ENCODE measurements at regions not wholly inside any gene's neighbourhood (a gene's known extent, or its start where the extent isn't known, plus 50 kb on each side); places are given as distances from the start of the nearest gene placed in this dataset.

- Histone ChIP-seq H3K4me1 (peaks cover 5 to 34% (median 15%) of the 10 kb centered on the region in 10 experiments), H3K9ac (no peak overlapping the region), H3K36me3 (peaks cover 0 to 92% (median 40%) of the 10 kb centered on the region in 11 experiments; a peak in 14 of 22 replicates), H3K27me3 (0 out of 22 replicates have a peak, but pooled peaks cover 0 to 5% (median 0%) of the 10 kb centered on the region in 11 experiments), H4K20me1 (peaks cover 0 to 99% (median 0%) of the 10 kb centered on the region in 11 experiments; a peak in 5 of 22 replicates), H3K4me3 (no peak overlapping the region), H3K4me2 (no peak overlapping the region), H3K27ac (no peak overlapping the region), H3K9me3 (replicated peaks in 1 of 11) (peaks cover 0 to 5% (median 0%) of the 10 kb centered on the region in 11 experiments; a peak in 3 of 22 replicates)
- TF ChIP-seq Cebpa-rat (IDR thresholded peaks at IDR 0.05) = no peak
Observed at GRCh38 chr5:124692950-124693349, 53.5 kb downstream of the ZNF608 start.

GRCh38 chr5:124692324-124692723 is 54.1 kb downstream of the ZNF608 start:
- H4K20me1 ChIP-seq = peaks cover 0 to 99% (median 0%) of the 10 kb centered on the region in 11 experiments; a peak in 5 of 22 replicates
- H3K4me3 ChIP-seq = no peak overlapping the region
- H3K4me2 ChIP-seq = no peak overlapping the region
- H3K27ac ChIP-seq = no peak overlapping the region
- peaks cover 0 to 5% (median 0%) of the 10 kb centered on the region in 11 experiments; a peak in 3 of 22 replicates for H3K9me3 ChIP-seq (replicated peaks in 1 of 11)
- peaks cover 0 to 92% (median 34%) of the 10 kb centered on the region in 11 experiments; a peak in 14 of 22 replicates for H3K36me3 ChIP-seq
- no peaks in the 10 kb centered on the region for H3K27me3 ChIP-seq
- H3K9ac ChIP-seq = no peak overlapping the region
- peaks cover 11 to 40% (median 21%) of the 10 kb centered on the region in 10 experiments for H3K4me1 ChIP-seq
- no peak for TF ChIP-seq Cebpa-rat (IDR thresholded peaks at IDR 0.05)

GRCh38 chr5:124689653-124690052 is 56.8 kb downstream of the ZNF608 start:
- Histone ChIP-seq H3K27ac (no peak overlapping the region), H3K9ac (no peak overlapping the region), H3K36me3 (peaks cover 0 to 92% (median 21%) of the 10 kb centered on the region in 11 experiments; a peak in 13 of 22 replicates), H4K20me1 (peaks cover 0 to 99% (median 0%) of the 10 kb centered on the region in 11 experiments; a peak in 5 of 22 replicates), H3K9me3 (replicated peaks in 1 of 11) (no peaks in the 10 kb centered on the region; a peak in 1 of 22 replicates), H3K4me2 (peak overlapping the region in 4 of 11 experiments; percentile 7 to 32 (median 20); a peak in 3 of 22 replicates), H3K27me3 (no peaks in the 10 kb centered on the region), H3K4me3 (no peak overlapping the region), H3K4me1 (peaks cover 20 to 66% (median 44%) of the 10 kb centered on the region in 10 experiments)
- no peak for TF ChIP-seq Cebpa-rat (IDR thresholded peaks at IDR 0.05)

GRCh38 chr5:124686239-124687004 is 60.0 kb downstream of the ZNF608 start:
- H4K20me1 ChIP-seq = peaks cover 0 to 100% (median 0%) of the 10 kb centered on the region in 11 experiments; a peak in 5 of 22 replicates
- peaks cover 20 to 79% (median 44%) of the 10 kb centered on the region in 10 experiments for H3K4me1 ChIP-seq
- TF ChIP-seq Cebpa-rat (IDR thresholded peaks at IDR 0.05) = no peak
- peak overlapping the region; percentile 15 to 64 (median 40); a peak in 20 of 22 replicates for H3K4me2 ChIP-seq
- peaks cover 0 to 4% (median 0%) of the 10 kb centered on the region in 11 experiments; a peak in 1 of 22 replicates for H3K9me3 ChIP-seq (replicated peaks in 1 of 11)
- H3K27ac ChIP-seq = peak overlapping the region in 1 of 11 experiments; percentile 33; a peak in 2 of 22 replicates
- no peaks in the 10 kb centered on the region for H3K27me3 ChIP-seq
- H3K4me3 ChIP-seq = no peak overlapping the region
- no peak overlapping the region for H3K9ac ChIP-seq
- peaks cover 0 to 97% (median 41%) of the 10 kb centered on the region in 11 experiments; a peak in 14 of 22 replicates for H3K36me3 ChIP-seq

GRCh38 chr5:124685404-124685930 is 61.0 kb downstream of the ZNF608 start:
- no peak for TF ChIP-seq Cebpa-rat (IDR thresholded peaks at IDR 0.05)
- H3K4me3 ChIP-seq = no peak overlapping the region
- peaks cover 0 to 4% (median 0%) of the 10 kb centered on the region in 11 experiments; a peak in 1 of 22 replicates for H3K9me3 ChIP-seq (replicated peaks in 1 of 11)
- H3K4me2 ChIP-seq = peak overlapping the region in 8 of 11 experiments; percentile 15 to 64 (median 41); a peak in 13 of 22 replicates
- 0 out of 22 replicates have a peak overlapping the region, but pooled peaks of 1 of the 11 experiments have one; percentile 33 for H3K27ac ChIP-seq
- peaks cover 20 to 79% (median 44%) of the 10 kb centered on the region in 10 experiments for H3K4me1 ChIP-seq
- no peak overlapping the region for H3K9ac ChIP-seq
- peaks cover 0 to 100% (median 0%) of the 10 kb centered on the region in 11 experiments; a peak in 5 of 22 replicates for H4K20me1 ChIP-seq
- peaks cover 0 to 97% (median 34%) of the 10 kb centered on the region in 11 experiments; a peak in 14 of 22 replicates for H3K36me3 ChIP-seq
- no peaks in the 10 kb centered on the region for H3K27me3 ChIP-seq

- peaks cover 0 to 97% (median 34%) of the 10 kb centered on the region in 11 experiments; a peak in 14 of 22 replicates for H3K36me3 ChIP-seq
- no peak overlapping the region for H3K27ac ChIP-seq
- peaks cover 20 to 79% (median 48%) of the 10 kb centered on the region in 10 experiments for H3K4me1 ChIP-seq
- H3K9me3 ChIP-seq (replicated peaks in 1 of 11) = peaks cover 0 to 4% (median 0%) of the 10 kb centered on the region in 11 experiments; a peak in 1 of 22 replicates
- H3K27me3 ChIP-seq = no peaks in the 10 kb centered on the region
- H3K9ac ChIP-seq = no peak overlapping the region
- peak overlapping the region in 1 of 11 experiments; percentile 4; a peak in 2 of 22 replicates for H3K4me2 ChIP-seq
- no peak overlapping the region for H3K4me3 ChIP-seq
- TF ChIP-seq Cebpa-rat (IDR thresholded peaks at IDR 0.05) = no peak
- peaks cover 0 to 100% (median 0%) of the 10 kb centered on the region in 11 experiments; a peak in 5 of 22 replicates for H4K20me1 ChIP-seq
Observed at GRCh38 chr5:124683917-124684555, 62.4 kb downstream of the ZNF608 start.

GRCh38 chr5:124679578-124680199 is 66.8 kb downstream of the ZNF608 start:
- TF ChIP-seq Cebpa-rat (IDR thresholded peaks at IDR 0.05) = no peak
- H3K9ac ChIP-seq = no peak overlapping the region
- peaks cover 0 to 43% (median 18%) of the 10 kb centered on the region in 10 experiments; a peak in 16 of 20 replicates for H3K4me1 ChIP-seq
- H3K4me3 ChIP-seq = no peak overlapping the region
- no peaks in the 10 kb centered on the region for H3K27me3 ChIP-seq
- H3K4me2 ChIP-seq = peak overlapping the region in 7 of 11 experiments; percentile 7 to 51 (median 33); a peak in 10 of 22 replicates
- peaks cover 0 to 99% (median 30%) of the 10 kb centered on the region in 11 experiments; a peak in 14 of 22 replicates for H3K36me3 ChIP-seq
- H3K27ac ChIP-seq = no peak overlapping the region
- H3K9me3 ChIP-seq (replicated peaks in 1 of 11) = peaks cover 0 to 4% (median 0%) of the 10 kb centered on the region in 11 experiments; a peak in 1 of 22 replicates
- H4K20me1 ChIP-seq = peaks cover 0 to 100% (median 0%) of the 10 kb centered on the region in 11 experiments; a peak in 5 of 22 replicates
